GM23338 (cell line): ENCODE measurements at regions not wholly inside any gene's neighbourhood (a gene's known extent, or its start where the extent isn't known, plus 50 kb on each side); places are given as distances from the start of the nearest gene placed in this dataset.

Experiments used
- ATAC-seq: fragments of 200-7000 bp; cut with Tn5 transposase; 3 replicates; pipeline ENCODE4 v1.9.1; 2020
- DNase-seq: peaks from one replicate; pipeline ENCODE4 v3.0.0-alpha.2; 2015; ENCODE audit warnings: low spot score
- H2AFZ ChIP-seq: fragments of 200-600 bp; sonication (generic); 2 replicates; pipeline ENCODE4 v1.8.0; 2016; ENCODE audit warnings: antibody characterized with exemption, mild to moderate bottlenecking, moderate library complexity
- H3F3A ChIP-seq: fragments of 200-600 bp; sonication (generic); replicated peaks from 2 replicates; pipeline ENCODE4 v1.8.0; 2017; ENCODE audit warnings: antibody characterized with exemption, mixed run types, low read depth
- H3K27ac ChIP-seq: fragments of 200-600 bp; sonication (generic); 2 replicates; pipeline ENCODE4 v1.6.1; 2016; ENCODE audit warnings: low read depth
- H3K27me3 ChIP-seq: fragments of 200-600 bp; sonication (generic); 2 replicates; pipeline ENCODE4 v1.8.0; 2016; ENCODE audit warnings: mild to moderate bottlenecking, mixed run types, moderate library complexity; ENCODE audit not compliant: insufficient read depth
- H3K36me3 ChIP-seq: fragments of 200-600 bp; sonication (generic); 2 replicates; pipeline ENCODE4 v1.8.0; 2016; ENCODE audit warnings: mild to moderate bottlenecking; ENCODE audit not compliant: insufficient read depth
- H3K4me1 ChIP-seq: fragments of 200-600 bp; sonication (generic); 2 replicates; pipeline ENCODE4 v1.8.0; 2016; ENCODE audit warnings: mild to moderate bottlenecking, moderate library complexity; ENCODE audit not compliant: insufficient read depth
- H3K4me2 ChIP-seq: fragments of 200-600 bp; sonication (generic); 2 replicates; pipeline ENCODE4 v1.7.1; 2017; ENCODE audit warnings: mixed run types
- H3K4me3 ChIP-seq: fragments of 200-600 bp; sonication (generic); 2 replicates; pipeline ENCODE4 v1.6.1; 2016; ENCODE audit warnings: mixed run types
- H3K79me2 ChIP-seq: fragments of 200-600 bp; sonication (generic); replicated peaks from 2 replicates; pipeline ENCODE4 v1.8.0; 2017; ENCODE audit warnings: mild to moderate bottlenecking; ENCODE audit not compliant: insufficient read depth
- H3K9me2 ChIP-seq: fragments of 200-600 bp; sonication (generic); 2 replicates; pipeline ENCODE4 v1.8.0; 2017; ENCODE audit not compliant: insufficient read depth
- H4K20me1 ChIP-seq: fragments of 200-600 bp; sonication (generic); replicated peaks from 2 replicates; pipeline ENCODE4 v1.8.0; 2017; ENCODE audit warnings: mild to moderate bottlenecking; ENCODE audit not compliant: insufficient read depth
- H3K27ac Mint-ChIP-seq: 2 replicates; pipeline ENCODE4 v1.8.0; 2020; ENCODE audit warnings: inconsistent platforms, mild to moderate bottlenecking, moderate library complexity, mixed read lengths
- H3K27me3 Mint-ChIP-seq: 3 replicates; pipeline ENCODE4 v1.8.0; 2022; ENCODE audit warnings: low read depth, mild to moderate bottlenecking, moderate library complexity, mixed read lengths, inconsistent platforms; ENCODE audit not compliant: insufficient read depth, poor library complexity
- H3K36me3 Mint-ChIP-seq: 3 replicates; pipeline ENCODE4 v1.8.0; 2021; ENCODE audit warnings: low read depth, mild to moderate bottlenecking, inconsistent platforms, moderate library complexity, mixed read lengths
- H3K4me1 Mint-ChIP-seq: 3 replicates; pipeline ENCODE4 v1.8.0; 2020; ENCODE audit warnings: mild to moderate bottlenecking, inconsistent platforms, mixed read lengths
- H3K4me3 Mint-ChIP-seq: 3 replicates; pipeline ENCODE4 v1.8.0; 2021; ENCODE audit warnings: moderate library complexity, mild to moderate bottlenecking, inconsistent platforms, mixed read lengths
- H3K9me3 Mint-ChIP-seq: 3 replicates; pipeline ENCODE4 v1.8.0; 2020; ENCODE audit warnings: moderate library complexity, mild to moderate bottlenecking, inconsistent platforms, mixed read lengths
- CREB1 ChIP-seq: fragments of 250-450 bp; sonication (Bioruptor Pico); IDR thresholded peaks from 2 replicates; pipeline ENCODE4 v1.5.0; 2020; ENCODE audit warnings: low read depth, mild to moderate bottlenecking, moderate library complexity
- EZH2 ChIP-seq: fragments of 200-600 bp; sonication (generic); IDR thresholded peaks from one replicate; pipeline ENCODE4 v1.8.0; 2017; ENCODE audit warnings: antibody characterized with exemption, mild to moderate bottlenecking, low read depth; ENCODE audit not compliant: unreplicated experiment
- JUNB ChIP-seq: IDR thresholded peaks from one replicate; pipeline ENCODE4 v1.6.1; 2016; ENCODE audit warnings: antibody characterized with exemption; ENCODE audit not compliant: unreplicated experiment
- NANOG ChIP-seq: IDR thresholded peaks from 2 replicates; pipeline ENCODE4 v1.6.1; 2016; ENCODE audit warnings: antibody characterized with exemption, borderline replicate concordance
- POLR2AphosphoS5 ChIP-seq: IDR thresholded peaks from 2 replicates; pipeline ENCODE4 v1.6.1; 2016; ENCODE audit warnings: antibody characterized with exemption, low read depth
- STAT1 ChIP-seq: IDR thresholded peaks from one replicate; pipeline ENCODE4 v1.6.1; 2016; ENCODE audit warnings: antibody characterized with exemption; ENCODE audit not compliant: unreplicated experiment
- ZNF114 ChIP-seq: fragments of 250-450 bp; sonication (Bioruptor Pico); IDR thresholded peaks from 2 replicates; pipeline ENCODE4 v1.5.0; 2020; ENCODE audit warnings: mild to moderate bottlenecking, moderate library complexity
- ZNF331 ChIP-seq: fragments of 250-450 bp; sonication (Bioruptor Pico); IDR thresholded peaks from 2 replicates; pipeline ENCODE4 v1.5.0; 2020; ENCODE audit warnings: low read depth, mild to moderate bottlenecking, moderate library complexity
- TF ChIP-seq, protein P1 (sequence below), 2 experiments: fragments of 200-600 bp in 1 of 2; sonication (generic) in 1 of 2; conservative IDR thresholded peaks; 2 replicates each; pipeline versions ENCODE4 v1.5.1 to v1.6.1; 2016 to 2017; ENCODE audit warnings: antibody characterized with exemption in 2 of 2, low read depth in 2 of 2, mild to moderate bottlenecking in 2 of 2, moderate library complexity in 1 of 2
- TF ChIP-seq, protein P2 (sequence below): IDR thresholded peaks from one replicate; pipeline ENCODE4 v1.6.1; 2018; ENCODE audit warnings: antibody characterized with exemption; ENCODE audit not compliant: unreplicated experiment
- TF ChIP-seq, protein P3 (sequence below): IDR thresholded peaks from 2 replicates; pipeline ENCODE4 v1.6.1; 2016; ENCODE audit warnings: antibody characterized with exemption

DNA sequence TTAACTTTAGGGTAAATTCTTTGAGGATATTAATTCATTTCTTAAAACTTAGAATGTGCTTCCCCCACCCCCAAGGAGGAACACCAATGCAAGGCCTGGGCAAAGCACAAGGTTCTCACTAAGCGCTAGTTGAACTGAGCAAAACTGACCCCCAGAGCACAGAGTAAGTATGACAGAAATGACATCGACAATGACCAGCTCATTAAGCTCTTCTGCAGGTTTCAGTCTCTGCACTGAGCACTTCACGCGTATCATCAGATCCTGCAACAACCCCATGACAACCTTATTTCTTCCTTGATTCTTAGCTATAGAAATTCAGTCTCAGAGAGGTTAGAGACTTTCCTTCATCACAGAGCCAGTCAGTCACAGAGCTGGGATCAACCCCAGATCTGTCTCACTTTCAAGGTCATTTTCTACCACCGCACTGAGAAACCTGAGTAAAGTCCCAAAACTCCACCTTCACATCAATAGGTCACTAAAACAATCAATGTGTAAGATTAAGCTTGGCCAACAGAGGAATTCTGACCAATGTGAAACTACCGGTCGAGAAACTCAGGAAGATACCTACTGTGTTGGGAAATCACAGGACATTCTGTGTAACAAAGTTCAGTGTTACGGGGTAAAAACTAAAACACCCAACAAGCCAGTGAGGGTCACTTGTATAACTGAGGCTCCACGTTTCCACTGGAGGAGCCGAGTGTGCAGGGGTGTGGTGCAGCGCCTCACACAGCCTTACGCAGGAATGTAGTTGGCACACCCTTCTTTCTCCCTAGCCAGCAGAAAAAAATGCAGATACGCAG lies 129.0 kb upstream of the FOXQ1 start:
- H3F3A ChIP-seq, result no peaks in the 10 kb centered on the region
- H3K79me2 ChIP-seq, result no peaks in the 10 kb centered on the region
- H3K9me2 ChIP-seq, result peaks cover 5% of the 10 kb centered on the region
- no peak overlapping the region for H3K4me3 ChIP-seq
- no peak for DNase-seq
- TF ChIP-seq NANOG, result no peak
- TF ChIP-seq, protein P1, sequence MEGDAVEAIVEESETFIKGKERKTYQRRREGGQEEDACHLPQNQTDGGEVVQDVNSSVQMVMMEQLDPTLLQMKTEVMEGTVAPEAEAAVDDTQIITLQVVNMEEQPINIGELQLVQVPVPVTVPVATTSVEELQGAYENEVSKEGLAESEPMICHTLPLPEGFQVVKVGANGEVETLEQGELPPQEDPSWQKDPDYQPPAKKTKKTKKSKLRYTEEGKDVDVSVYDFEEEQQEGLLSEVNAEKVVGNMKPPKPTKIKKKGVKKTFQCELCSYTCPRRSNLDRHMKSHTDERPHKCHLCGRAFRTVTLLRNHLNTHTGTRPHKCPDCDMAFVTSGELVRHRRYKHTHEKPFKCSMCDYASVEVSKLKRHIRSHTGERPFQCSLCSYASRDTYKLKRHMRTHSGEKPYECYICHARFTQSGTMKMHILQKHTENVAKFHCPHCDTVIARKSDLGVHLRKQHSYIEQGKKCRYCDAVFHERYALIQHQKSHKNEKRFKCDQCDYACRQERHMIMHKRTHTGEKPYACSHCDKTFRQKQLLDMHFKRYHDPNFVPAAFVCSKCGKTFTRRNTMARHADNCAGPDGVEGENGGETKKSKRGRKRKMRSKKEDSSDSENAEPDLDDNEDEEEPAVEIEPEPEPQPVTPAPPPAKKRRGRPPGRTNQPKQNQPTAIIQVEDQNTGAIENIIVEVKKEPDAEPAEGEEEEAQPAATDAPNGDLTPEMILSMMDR (conservative IDR thresholded peaks at IDR 0.05; ENCODE audit: low read depth in 2 of 2), result peak in 1 of 2 experiments; percentile 25; a peak in 1 of 4 replicates
- no peaks in the 10 kb centered on the region for H3K4me1 ChIP-seq
- H3K4me3 Mint-ChIP-seq, result no peak overlapping the region
- H3K4me2 ChIP-seq, result no peak overlapping the region
- no peaks in the 10 kb centered on the region; the same call in 2 of the 3 replicates for H3K9me3 Mint-ChIP-seq
- peaks cover 3% of the 10 kb centered on the region for H3K27me3 Mint-ChIP-seq
- H4K20me1 ChIP-seq, result no peaks in the 10 kb centered on the region
- H2AFZ ChIP-seq, result peak overlapping the region; percentile 52; the same call in 1 of the 2 replicates
- H3K27ac ChIP-seq, result no peak overlapping the region
- ATAC-seq, result no peak; the same call in 2 of the 3 replicates
- no peaks in the 10 kb centered on the region for H3K36me3 ChIP-seq
- no peak overlapping the region for H3K27ac Mint-ChIP-seq
- H3K27me3 ChIP-seq, result no peaks in the 10 kb centered on the region
- no peaks in the 10 kb centered on the region for H3K4me1 Mint-ChIP-seq
- H3K36me3 Mint-ChIP-seq, result no peaks in the 10 kb centered on the region

DNA sequence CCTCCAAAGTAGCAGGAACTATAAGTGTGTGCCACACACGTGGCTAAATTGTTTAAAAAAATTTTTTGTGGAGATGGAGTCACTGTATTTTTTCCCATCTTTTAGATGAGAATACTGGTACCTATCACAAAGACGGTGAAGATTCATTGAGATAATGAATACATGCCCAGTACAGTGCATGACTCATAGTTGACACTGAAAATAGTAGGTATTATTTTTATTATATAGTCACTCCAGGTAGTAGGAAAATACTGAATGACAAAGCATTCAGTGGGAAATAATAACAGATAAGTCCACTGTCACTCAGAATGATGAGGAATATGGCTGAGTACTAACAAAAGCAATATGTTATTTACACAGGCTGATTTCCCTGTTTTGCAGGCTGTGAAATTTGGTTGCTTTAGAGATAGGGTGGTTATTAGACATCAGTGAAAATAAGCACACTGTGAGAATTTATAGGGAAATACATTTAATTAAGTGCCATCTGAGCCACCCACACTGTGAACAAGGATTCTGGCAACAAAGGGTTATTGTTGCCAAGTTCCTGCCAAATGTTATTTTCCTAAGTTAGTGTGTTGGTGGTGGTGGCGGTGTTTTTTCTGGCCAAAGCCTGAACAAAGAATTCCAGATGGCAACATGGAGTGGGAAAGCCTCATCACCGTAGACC lies 129.8 kb upstream of the FOXQ1 start:
- Mint-ChIP-seq H3K36me3 (no peaks in the 10 kb centered on the region), H3K27ac (no peak overlapping the region), H3K9me3 (no peaks in the 10 kb centered on the region; the same call in 2 of the 3 replicates), H3K4me1 (no peaks in the 10 kb centered on the region), H3K4me3 (no peak overlapping the region), H3K27me3 (peaks cover 3% of the 10 kb centered on the region)
- Histone ChIP-seq H3K4me3 (no peak overlapping the region), H2AFZ (no peak overlapping the region), H3K27me3 (no peaks in the 10 kb centered on the region), H3K36me3 (no peaks in the 10 kb centered on the region), H3K79me2 (no peaks in the 10 kb centered on the region), H3K9me2 (peaks cover 5% of the 10 kb centered on the region; the same call in 1 of the 2 replicates), H3F3A (no peaks in the 10 kb centered on the region), H3K4me1 (no peaks in the 10 kb centered on the region), H3K27ac (no peak overlapping the region), H4K20me1 (no peaks in the 10 kb centered on the region), H3K4me2 (no peak overlapping the region)
- no peak for ATAC-seq
- DNase-seq, result no peak
- TF ChIP-seq JUNB (no peak), CREB1 (no peak), EZH2 (no peak), NANOG (no peak), ZNF114 (CRISPR knock-in tag) (no peak), STAT1 (no peak), ZNF331 (no peak), POLR2AphosphoS5 (no peak)
- TF ChIP-seq, protein P2, sequence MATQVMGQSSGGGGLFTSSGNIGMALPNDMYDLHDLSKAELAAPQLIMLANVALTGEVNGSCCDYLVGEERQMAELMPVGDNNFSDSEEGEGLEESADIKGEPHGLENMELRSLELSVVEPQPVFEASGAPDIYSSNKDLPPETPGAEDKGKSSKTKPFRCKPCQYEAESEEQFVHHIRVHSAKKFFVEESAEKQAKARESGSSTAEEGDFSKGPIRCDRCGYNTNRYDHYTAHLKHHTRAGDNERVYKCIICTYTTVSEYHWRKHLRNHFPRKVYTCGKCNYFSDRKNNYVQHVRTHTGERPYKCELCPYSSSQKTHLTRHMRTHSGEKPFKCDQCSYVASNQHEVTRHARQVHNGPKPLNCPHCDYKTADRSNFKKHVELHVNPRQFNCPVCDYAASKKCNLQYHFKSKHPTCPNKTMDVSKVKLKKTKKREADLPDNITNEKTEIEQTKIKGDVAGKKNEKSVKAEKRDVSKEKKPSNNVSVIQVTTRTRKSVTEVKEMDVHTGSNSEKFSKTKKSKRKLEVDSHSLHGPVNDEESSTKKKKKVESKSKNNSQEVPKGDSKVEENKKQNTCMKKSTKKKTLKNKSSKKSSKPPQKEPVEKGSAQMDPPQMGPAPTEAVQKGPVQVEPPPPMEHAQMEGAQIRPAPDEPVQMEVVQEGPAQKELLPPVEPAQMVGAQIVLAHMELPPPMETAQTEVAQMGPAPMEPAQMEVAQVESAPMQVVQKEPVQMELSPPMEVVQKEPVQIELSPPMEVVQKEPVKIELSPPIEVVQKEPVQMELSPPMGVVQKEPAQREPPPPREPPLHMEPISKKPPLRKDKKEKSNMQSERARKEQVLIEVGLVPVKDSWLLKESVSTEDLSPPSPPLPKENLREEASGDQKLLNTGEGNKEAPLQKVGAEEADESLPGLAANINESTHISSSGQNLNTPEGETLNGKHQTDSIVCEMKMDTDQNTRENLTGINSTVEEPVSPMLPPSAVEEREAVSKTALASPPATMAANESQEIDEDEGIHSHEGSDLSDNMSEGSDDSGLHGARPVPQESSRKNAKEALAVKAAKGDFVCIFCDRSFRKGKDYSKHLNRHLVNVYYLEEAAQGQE, result no peak
- TF ChIP-seq, protein P3, sequence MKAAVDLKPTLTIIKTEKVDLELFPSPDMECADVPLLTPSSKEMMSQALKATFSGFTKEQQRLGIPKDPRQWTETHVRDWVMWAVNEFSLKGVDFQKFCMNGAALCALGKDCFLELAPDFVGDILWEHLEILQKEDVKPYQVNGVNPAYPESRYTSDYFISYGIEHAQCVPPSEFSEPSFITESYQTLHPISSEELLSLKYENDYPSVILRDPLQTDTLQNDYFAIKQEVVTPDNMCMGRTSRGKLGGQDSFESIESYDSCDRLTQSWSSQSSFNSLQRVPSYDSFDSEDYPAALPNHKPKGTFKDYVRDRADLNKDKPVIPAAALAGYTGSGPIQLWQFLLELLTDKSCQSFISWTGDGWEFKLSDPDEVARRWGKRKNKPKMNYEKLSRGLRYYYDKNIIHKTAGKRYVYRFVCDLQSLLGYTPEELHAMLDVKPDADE, result no peak
